GM10266 (cell line): ENCODE measurements at regions not wholly inside any gene's neighbourhood (a gene's known extent, or its start where the extent isn't known, plus 50 kb on each side); places are given as distances from the start of the nearest gene placed in this dataset.

Experiments
- DNase-seq: peaks from one replicate; pipeline ENCODE4 v3.0.0; 2012; ENCODE audit errors: extremely low spot score
- CTCF ChIP-seq: IDR thresholded peaks from 2 replicates; pipeline ENCODE4 v1.5.1; 2012; ENCODE audit warnings: mild to moderate bottlenecking, low read depth; ENCODE audit not compliant: control insufficient read depth, insufficient read depth; ENCODE audit errors: missing control alignments

- no peak for TF ChIP-seq CTCF
Measured at GRCh38 chr17:72445055-72445991, 324.5 kb downstream of the SOX9 start.

GRCh38 chr17:72446118-72446517, 325.3 kb downstream of the SOX9 start:
- TF ChIP-seq CTCF = no peak
- DNase-seq = no peak

More at GRCh38 chr17:72445055-72445991, 324.5 kb downstream of the SOX9 start:
- DNase-seq = no peak

- no peak for TF ChIP-seq CTCF
- no peak for DNase-seq
Measured at GRCh38 chr17:72446525-72447250, 325.9 kb downstream of the SOX9 start.

GRCh38 chr17:72447251-72447640, 326.4 kb downstream of the SOX9 start:
- TF ChIP-seq CTCF = no peak
- no peak for DNase-seq

- DNase-seq = no peak
- TF ChIP-seq CTCF = no peak
Measured at GRCh38 chr17:72448019-72448418, 327.2 kb downstream of the SOX9 start.

- DNase-seq = no peak
- no peak for TF ChIP-seq CTCF
Measured at GRCh38 chr17:72452286-72453173, 331.7 kb downstream of the SOX9 start.
